A549 (cell line): ENCODE measurements at regions not wholly inside any gene's neighbourhood (a gene's known extent, or its start where the extent isn't known, plus 50 kb on each side); places are given as distances from the start of the nearest gene placed in this dataset.

Experiments used
- MAFK ChIP-seq: fragments of 450-650 bp; IDR thresholded peaks from 2 replicates; pipeline ENCODE4 v1.6.1; 2014; ENCODE audit not compliant: partially characterized antibody
- TF ChIP-seq, protein P1 (sequence below): fragments of >200 bp; sonication (Bioruptor Twin); formaldehyde crosslinking; IDR thresholded peaks from 3 replicates; pipeline ENCODE4 v1.5.1; 2016
- TF ChIP-seq, protein P2 (sequence below): fragments of 250-450 bp; sonication (Bioruptor Pico); IDR thresholded peaks from 2 replicates; pipeline ENCODE4 v1.5.0; 2020; ENCODE audit warnings: low read depth, mild to moderate bottlenecking, moderate library complexity

DNA sequence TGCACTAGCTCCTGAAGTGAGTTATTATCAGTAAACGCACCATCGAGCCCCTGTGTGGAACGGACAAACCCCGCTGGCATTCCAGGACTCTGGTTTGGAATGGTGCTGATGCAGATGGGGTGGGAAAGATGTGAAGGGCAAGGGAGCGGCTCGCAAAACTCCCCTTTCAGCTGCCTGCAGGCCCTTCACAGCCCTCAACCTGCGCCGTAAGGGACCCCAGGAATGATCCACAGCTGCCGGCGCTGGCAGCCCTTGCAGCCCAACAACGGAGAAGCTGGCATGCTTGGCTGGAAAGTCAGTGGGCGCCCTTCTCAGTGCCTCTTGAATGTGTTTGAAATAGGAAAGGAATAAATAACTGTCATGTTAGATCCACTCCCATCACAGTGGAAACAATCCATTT is 1445.5 kb downstream of the BRD1 start:
- TF ChIP-seq, protein P1, sequence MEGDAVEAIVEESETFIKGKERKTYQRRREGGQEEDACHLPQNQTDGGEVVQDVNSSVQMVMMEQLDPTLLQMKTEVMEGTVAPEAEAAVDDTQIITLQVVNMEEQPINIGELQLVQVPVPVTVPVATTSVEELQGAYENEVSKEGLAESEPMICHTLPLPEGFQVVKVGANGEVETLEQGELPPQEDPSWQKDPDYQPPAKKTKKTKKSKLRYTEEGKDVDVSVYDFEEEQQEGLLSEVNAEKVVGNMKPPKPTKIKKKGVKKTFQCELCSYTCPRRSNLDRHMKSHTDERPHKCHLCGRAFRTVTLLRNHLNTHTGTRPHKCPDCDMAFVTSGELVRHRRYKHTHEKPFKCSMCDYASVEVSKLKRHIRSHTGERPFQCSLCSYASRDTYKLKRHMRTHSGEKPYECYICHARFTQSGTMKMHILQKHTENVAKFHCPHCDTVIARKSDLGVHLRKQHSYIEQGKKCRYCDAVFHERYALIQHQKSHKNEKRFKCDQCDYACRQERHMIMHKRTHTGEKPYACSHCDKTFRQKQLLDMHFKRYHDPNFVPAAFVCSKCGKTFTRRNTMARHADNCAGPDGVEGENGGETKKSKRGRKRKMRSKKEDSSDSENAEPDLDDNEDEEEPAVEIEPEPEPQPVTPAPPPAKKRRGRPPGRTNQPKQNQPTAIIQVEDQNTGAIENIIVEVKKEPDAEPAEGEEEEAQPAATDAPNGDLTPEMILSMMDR, result no peak
- TF ChIP-seq, protein P2, sequence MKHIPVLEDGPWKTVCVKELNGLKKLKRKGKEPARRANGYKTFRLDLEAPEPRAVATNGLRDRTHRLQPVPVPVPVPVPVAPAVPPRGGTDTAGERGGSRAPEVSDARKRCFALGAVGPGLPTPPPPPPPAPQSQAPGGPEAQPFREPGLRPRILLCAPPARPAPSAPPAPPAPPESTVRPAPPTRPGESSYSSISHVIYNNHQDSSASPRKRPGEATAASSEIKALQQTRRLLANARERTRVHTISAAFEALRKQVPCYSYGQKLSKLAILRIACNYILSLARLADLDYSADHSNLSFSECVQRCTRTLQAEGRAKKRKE, result no peak
- TF ChIP-seq MAFK, result no peak
